NCI-H2227 treated with DMSO at 0.1 percent for 48 hours (cell line): ENCODE measurements at regions not wholly inside any gene's neighbourhood (a gene's known extent, or its start where the extent isn't known, plus 50 kb on each side); places are given as distances from the start of the nearest gene placed in this dataset.

Experiments used
- DNase-seq: peaks from one replicate; lab custom pipeline; 2025; lab: John Stamatoyannopoulos, UW

GRCh38 chr2:106978647-106979046 is 92.7 kb upstream of the ST6GAL2 start:
- no peak for DNase-seq

GRCh38 chr2:106981491-106981890 is 95.5 kb upstream of the ST6GAL2 start:
- DNase-seq: no peak

GRCh38 chr2:106982350-106982749 is 96.4 kb upstream of the ST6GAL2 start:
- DNase-seq: no peak

GRCh38 chr2:106983305-106983704 is 97.3 kb upstream of the ST6GAL2 start:
- no peak for DNase-seq

GRCh38 chr2:106988361-106988760 is 102.4 kb upstream of the ST6GAL2 start:
- DNase-seq: no peak

- no peak for DNase-seq
Measured at GRCh38 chr2:106990297-106990696, 104.3 kb upstream of the ST6GAL2 start.

GRCh38 chr2:106991866-106992265 is 105.9 kb upstream of the ST6GAL2 start:
- DNase-seq: no peak

GRCh38 chr2:106995556-106995955 is 109.6 kb upstream of the ST6GAL2 start:
- no peak for DNase-seq

- DNase-seq: no peak
Measured at GRCh38 chr2:106996171-106996769, 110.3 kb upstream of the ST6GAL2 start.

GRCh38 chr2:106997204-106997603 is 111.2 kb upstream of the ST6GAL2 start:
- DNase-seq: no peak

GRCh38 chr2:107001062-107001461 is 115.1 kb upstream of the ST6GAL2 start:
- DNase-seq: no peak

GRCh38 chr2:107001551-107001950 is 115.6 kb upstream of the ST6GAL2 start:
- DNase-seq: no peak

GRCh38 chr2:107001964-107002696 is 116.2 kb upstream of the ST6GAL2 start:
- no peak for DNase-seq

- DNase-seq: no peak
Measured at GRCh38 chr2:107002735-107003134, 116.8 kb upstream of the ST6GAL2 start.

- DNase-seq: no peak
Measured at GRCh38 chr2:107005853-107006252, 119.9 kb upstream of the ST6GAL2 start.

- no peak for DNase-seq
Measured at GRCh38 chr2:107006836-107007235, 120.9 kb upstream of the ST6GAL2 start.

GRCh38 chr2:107007927-107008326 is 122.0 kb upstream of the ST6GAL2 start:
- DNase-seq: no peak

GRCh38 chr2:107008843-107009242 is 122.9 kb upstream of the ST6GAL2 start:
- no peak for DNase-seq

GRCh38 chr2:107009275-107009674 is 123.3 kb upstream of the ST6GAL2 start:
- no peak for DNase-seq

- DNase-seq: no peak
Measured at GRCh38 chr2:107012714-107013306, 126.8 kb upstream of the ST6GAL2 start.

- DNase-seq: no peak
Measured at GRCh38 chr2:107013884-107014283, 127.9 kb upstream of the ST6GAL2 start.

- DNase-seq: no peak
Measured at GRCh38 chr2:107018366-107018765, 132.4 kb upstream of the ST6GAL2 start.

GRCh38 chr2:107020392-107020791 is 134.4 kb upstream of the ST6GAL2 start:
- no peak for DNase-seq
